Progenitor cell of endocrine pancreas (in vitro differentiated cells): ENCODE measurements at regions not wholly inside any gene's neighbourhood (a gene's known extent, or its start where the extent isn't known, plus 50 kb on each side); places are given as distances from the start of the nearest gene placed in this dataset.

ENCODE experiments used
- DNase-seq: peaks from one replicate; pipeline ENCODE4 v3.0.0; 2021; ENCODE audit warnings: low spot score; ENCODE audit not compliant: unreplicated experiment
- H3K27ac Mint-ChIP-seq: 2 replicates; pipeline ENCODE4 v1.8.0; 2021; ENCODE audit warnings: mild to moderate bottlenecking, moderate library complexity, mixed read lengths
- H3K27me3 Mint-ChIP-seq: 2 replicates; pipeline ENCODE4 v1.8.0; 2021; ENCODE audit warnings: mixed read lengths
- H3K36me3 Mint-ChIP-seq: 2 replicates; pipeline ENCODE4 v1.8.0; 2022; ENCODE audit warnings: mixed read lengths; ENCODE audit not compliant: insufficient read depth
- H3K4me1 Mint-ChIP-seq: 2 replicates; pipeline ENCODE4 v1.8.0; 2021; ENCODE audit warnings: low read depth, mixed read lengths
- H3K4me3 Mint-ChIP-seq: 2 replicates; pipeline ENCODE4 v1.8.0; 2021; ENCODE audit warnings: low read depth, mild to moderate bottlenecking, moderate library complexity, mixed read lengths
- H3K9me3 Mint-ChIP-seq: 2 replicates; pipeline ENCODE4 v1.8.0; 2021; ENCODE audit warnings: low read depth, mixed read lengths
- CTCF ChIP-seq: fragments of 200-600 bp; sonication (generic); IDR thresholded peaks from one replicate; pipeline ENCODE4 v1.5.0; 2021; ENCODE audit warnings: antibody characterized with exemption, mild to moderate bottlenecking; ENCODE audit not compliant: unreplicated experiment

- Mint-ChIP-seq H3K4me3 (no peak overlapping the region), H3K36me3 (no peaks in the 10 kb centered on the region), H3K9me3 (no peaks in the 10 kb centered on the region), H3K27me3 (peaks cover 3% of the 10 kb centered on the region), H3K27ac (no peak overlapping the region), H3K4me1 (peaks cover 24% of the 10 kb centered on the region)
- no peak for TF ChIP-seq CTCF
- DNase-seq: no peak
Observed at GRCh38 chr21:34199121-34199910, 125.9 kb downstream of the MRPS6 start.

DNA sequence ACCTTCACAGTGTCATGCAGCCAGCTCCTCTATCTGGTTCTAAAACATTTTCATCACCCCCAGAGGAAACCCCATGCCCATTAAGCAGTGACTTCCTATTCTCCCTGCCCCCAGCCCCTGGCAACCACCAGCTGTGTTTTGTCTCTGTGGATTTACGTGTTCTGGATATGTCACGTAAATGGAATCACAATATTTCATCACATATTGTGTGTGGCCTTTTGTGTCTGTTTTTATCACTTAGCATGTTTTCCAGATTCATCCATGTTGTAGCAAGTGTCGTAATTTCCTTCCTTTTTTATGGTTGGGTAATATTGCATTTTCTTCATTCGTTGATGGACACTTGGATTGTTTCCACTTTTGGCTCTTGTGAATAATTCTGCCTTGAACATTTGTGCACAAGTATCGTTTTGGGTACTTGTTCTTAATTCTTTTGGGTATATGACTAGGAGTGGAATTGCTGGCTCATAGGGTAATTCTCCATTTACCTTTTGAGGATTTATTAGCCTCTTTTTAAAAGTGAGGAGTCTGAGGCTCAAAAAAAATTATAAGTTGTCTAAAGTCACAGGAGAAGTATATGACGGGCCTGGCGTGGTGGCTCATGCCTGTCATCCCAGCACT lies 127.0 kb downstream of the MRPS6 start:
- TF ChIP-seq CTCF: no peak
- Mint-ChIP-seq H3K9me3 (no peaks in the 10 kb centered on the region), H3K4me1 (peaks cover 24% of the 10 kb centered on the region), H3K27me3 (peaks cover 3% of the 10 kb centered on the region), H3K36me3 (no peaks in the 10 kb centered on the region), H3K27ac (no peak overlapping the region), H3K4me3 (peak overlapping the region; percentile 76)
- no peak for DNase-seq

DNA sequence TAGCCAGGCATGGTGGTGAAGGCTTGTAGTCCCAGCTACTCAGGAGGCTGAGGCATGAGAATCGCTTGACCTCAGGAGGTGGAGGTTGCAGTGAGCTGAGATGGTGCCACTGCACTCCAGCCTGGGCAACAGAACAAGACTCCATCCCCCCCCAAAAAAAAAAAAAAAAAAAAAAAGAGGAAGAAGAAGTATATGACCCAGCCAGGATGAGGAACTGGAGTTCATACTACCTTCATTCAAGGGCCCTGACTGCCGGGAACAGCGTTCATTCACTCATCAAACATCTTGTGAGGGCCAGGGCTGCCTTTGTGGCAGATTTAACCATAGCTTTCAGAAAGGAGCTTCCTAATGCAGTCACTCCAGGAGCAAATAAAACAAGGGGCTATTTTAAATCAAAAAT lies 127.6 kb downstream of the MRPS6 start:
- H3K36me3 Mint-ChIP-seq: no peaks in the 10 kb centered on the region
- H3K27me3 Mint-ChIP-seq: peaks cover 3% of the 10 kb centered on the region
- no peak for TF ChIP-seq CTCF
- H3K27ac Mint-ChIP-seq: peak overlapping the region; percentile 96
- DNase-seq: no peak
- peak overlapping the region; percentile 76 for H3K4me3 Mint-ChIP-seq
- no peaks in the 10 kb centered on the region for H3K9me3 Mint-ChIP-seq
- peaks cover 26% of the 10 kb centered on the region for H3K4me1 Mint-ChIP-seq

DNA sequence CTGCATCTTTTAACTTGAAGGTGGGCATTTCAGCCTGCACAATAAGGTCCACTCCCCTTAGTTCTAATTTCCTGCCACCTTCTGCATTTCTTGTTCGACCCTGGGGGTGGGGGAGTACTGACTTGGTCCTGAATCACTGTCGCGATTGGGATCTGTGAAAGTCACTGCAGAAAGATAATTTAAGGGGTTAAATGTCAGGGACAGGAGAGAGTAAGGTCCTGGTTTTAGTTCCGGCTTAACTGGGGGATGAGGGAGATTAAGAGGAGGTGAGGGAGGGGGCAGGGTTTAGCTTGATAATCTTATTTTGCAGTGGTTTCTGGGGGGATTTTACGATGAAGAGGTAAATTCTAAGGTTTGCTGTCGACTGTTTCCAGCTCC lies 128.1 kb downstream of the MRPS6 start:
- no peak for TF ChIP-seq CTCF
- H3K4me3 Mint-ChIP-seq: peak overlapping the region; percentile 76
- no peaks in the 10 kb centered on the region for H3K9me3 Mint-ChIP-seq
- H3K4me1 Mint-ChIP-seq: peaks cover 26% of the 10 kb centered on the region
- peaks cover 3% of the 10 kb centered on the region for H3K27me3 Mint-ChIP-seq
- DNase-seq: no peak
- H3K36me3 Mint-ChIP-seq: no peaks in the 10 kb centered on the region
- H3K27ac Mint-ChIP-seq: peak overlapping the region; percentile 96

GRCh38 chr21:34202553-34203372 lies 129.4 kb downstream of the MRPS6 start:
- H3K36me3 Mint-ChIP-seq: no peaks in the 10 kb centered on the region
- H3K27me3 Mint-ChIP-seq: peaks cover 3% of the 10 kb centered on the region
- peak overlapping the region; percentile 76 for H3K4me3 Mint-ChIP-seq
- peak overlapping the region; percentile 96 for H3K27ac Mint-ChIP-seq
- H3K4me1 Mint-ChIP-seq: peaks cover 26% of the 10 kb centered on the region
- TF ChIP-seq CTCF: no peak
- H3K9me3 Mint-ChIP-seq: no peaks in the 10 kb centered on the region
- DNase-seq: peak; percentile 14
